IMR-90 (cell line): ENCODE measurements at regions not wholly inside any gene's neighbourhood (a gene's known extent, or its start where the extent isn't known, plus 50 kb on each side); places are given as distances from the start of the nearest gene placed in this dataset.

ENCODE experiments used
- ATAC-seq: fragments of 200-7000 bp; cut with Tn5 transposase; 2 replicates; pipeline ENCODE4 v1.9.1; 2020; ENCODE audit warnings: low read depth, mild to moderate bottlenecking, moderate library complexity
- BruUV-seq: library from RNA; stranded (reverse); fragments of 400-500 nt; replicated peaks from 2 replicates; lab custom pipeline; 2021; lab: Mats Ljungman, UMichigan
- CTCF ChIA-PET: fragments of 300-600 bp; formaldehyde crosslinking; extraction: SDS; loops from one replicate; lab custom pipeline; 2021; ENCODE audit warnings: antibody characterized with exemption; lab: Yijun Ruan, JAX
- POLR2A ChIA-PET: fragments of 300-600 bp; sonication (Branson Sonifier 250); formaldehyde crosslinking; loops from one replicate; lab custom pipeline; 2022; ENCODE audit warnings: antibody characterized with exemption; ENCODE audit not compliant: unreplicated experiment; lab: Charles Lee
- DNase-seq: peaks from one replicate; pipeline ENCODE4 v3.0.0; 2013
- H2AFZ ChIP-seq: replicated peaks from 2 replicates; pipeline ENCODE3; 2013; ENCODE audit warnings: low read length, mild to moderate bottlenecking; ENCODE audit not compliant: poor library complexity
- H2AK5ac ChIP-seq: 2 replicates; pipeline ENCODE4 v1.6.1; 2013; ENCODE audit warnings: low read depth, low read length, inconsistent platforms
- H2AK9ac ChIP-seq: replicated peaks from 2 replicates; pipeline ENCODE3; 2013; ENCODE audit warnings: mild to moderate bottlenecking, low read depth, low read length, moderate library complexity; ENCODE audit not compliant: poor library complexity
- H2BK120ac ChIP-seq: 2 replicates; pipeline ENCODE4 v1.6.1; 2013; ENCODE audit warnings: low read depth, low read length, inconsistent platforms
- H2BK15ac ChIP-seq: 3 replicates; pipeline ENCODE4 v1.6.1; 2013; ENCODE audit warnings: low read depth, low read length, inconsistent platforms
- H2BK20ac ChIP-seq: 2 replicates; pipeline ENCODE4 v1.6.1; 2013; ENCODE audit warnings: low read depth, mild to moderate bottlenecking, inconsistent platforms, low read length, moderate library complexity
- H2BK5ac ChIP-seq: 2 replicates; pipeline ENCODE4 v1.6.1; 2013; ENCODE audit warnings: mild to moderate bottlenecking, low read depth, low read length, inconsistent platforms; ENCODE audit not compliant: poor library complexity, severe bottlenecking
- H3K14ac ChIP-seq: replicated peaks from 2 replicates; pipeline ENCODE4 v1.6.1; 2013; ENCODE audit warnings: low read depth, low read length, inconsistent platforms
- H3K18ac ChIP-seq: 2 replicates; pipeline ENCODE4 v1.6.1; 2013; ENCODE audit warnings: low read depth, low read length, control low read depth
- H3K23ac ChIP-seq: 2 replicates; pipeline ENCODE4 v1.6.1; 2013; ENCODE audit warnings: low read depth, low read length, inconsistent platforms
- H3K27ac ChIP-seq: 2 replicates; pipeline ENCODE4 v1.5.1; 2013; ENCODE audit warnings: mild to moderate bottlenecking, control low read depth, low read length; ENCODE audit not compliant: insufficient read depth
- H3K27me3 ChIP-seq: 2 replicates; pipeline ENCODE4 v1.6.1; 2013; ENCODE audit warnings: low read length; ENCODE audit not compliant: control insufficient read depth, insufficient read depth
- H3K36me3 ChIP-seq: 2 replicates; pipeline ENCODE4 v1.6.1; 2013; ENCODE audit warnings: low read length, mixed read lengths; ENCODE audit not compliant: control insufficient read depth, insufficient read depth
- H3K4ac ChIP-seq: 2 replicates; pipeline ENCODE4 v1.6.1; 2013; ENCODE audit warnings: low read depth, low read length, inconsistent platforms
- H3K4me1 ChIP-seq: 2 replicates; pipeline ENCODE4 v1.6.1; 2013; ENCODE audit warnings: low read length, mixed read lengths; ENCODE audit not compliant: control insufficient read depth, insufficient read depth
- H3K4me2 ChIP-seq: 2 replicates; pipeline ENCODE4 v1.6.1; 2013; ENCODE audit warnings: low read depth, mild to moderate bottlenecking, control low read depth, low read length, moderate library complexity
- H3K4me3 ChIP-seq: 2 replicates; pipeline ENCODE4 v1.5.1; 2013; ENCODE audit warnings: low read depth, mild to moderate bottlenecking, control low read depth, low read length, moderate library complexity; ENCODE audit not compliant: insufficient read depth
- H3K56ac ChIP-seq: 2 replicates; pipeline ENCODE4 v1.6.1; 2013; ENCODE audit warnings: low read length, inconsistent platforms; ENCODE audit not compliant: insufficient read depth; ENCODE audit errors: extremely low read depth
- H3K79me1 ChIP-seq, 2 experiments: 2 replicates each; pipeline ENCODE4 v1.6.1; 2013; ENCODE audit warnings: low read length in 2 of 2, inconsistent platforms in 1 of 2, low read depth in 1 of 2
- H3K9ac ChIP-seq: 2 replicates; pipeline ENCODE4 v1.6.1; 2013; ENCODE audit warnings: low read depth, low read length, control low read depth
- H3K9me1 ChIP-seq: 2 replicates; pipeline ENCODE4 v1.6.1; 2013; ENCODE audit warnings: low read length, inconsistent platforms; ENCODE audit not compliant: insufficient read depth
- H3K9me3 ChIP-seq: 2 replicates; pipeline ENCODE4 v1.6.1; 2013; ENCODE audit warnings: low read length; ENCODE audit not compliant: control insufficient read depth, insufficient read depth
- H4K20me1 ChIP-seq: 2 replicates; pipeline ENCODE4 v1.6.1; 2013; ENCODE audit warnings: low read length, inconsistent platforms; ENCODE audit not compliant: insufficient read depth
- H4K5ac ChIP-seq: 2 replicates; pipeline ENCODE4 v1.6.1; 2013; ENCODE audit warnings: mild to moderate bottlenecking, low read depth, low read length, control low read depth
- H4K8ac ChIP-seq, 2 experiments: 2 replicates each; pipeline ENCODE4 v1.6.1; 2013; ENCODE audit warnings: low read depth in 2 of 2, low read length in 2 of 2, control low read depth in 1 of 2, inconsistent platforms in 1 of 2
- H4K91ac ChIP-seq: 2 replicates; pipeline ENCODE4 v1.6.1; 2013; ENCODE audit warnings: low read depth, low read length, inconsistent platforms; ENCODE audit not compliant: insufficient read depth
- CHD1 ChIP-seq: IDR thresholded peaks from 2 replicates; pipeline ENCODE4 v1.6.1; 2012; ENCODE audit warnings: low read depth, low read length, improper control_type of control experiment
- CTCF ChIP-seq: conservative IDR thresholded peaks from 2 replicates; pipeline ENCODE4 v1.5.1; 2012; ENCODE audit warnings: mild to moderate bottlenecking, low read depth, low read length, improper control_type of control experiment
- ELK1 ChIP-seq: fragments of 150-350 bp; IDR thresholded peaks from 2 replicates; pipeline ENCODE4 v1.6.1; 2016; ENCODE audit warnings: low read depth, mild to moderate bottlenecking, low read length, moderate library complexity, borderline replicate concordance
- FOS ChIP-seq: fragments of 150-350 bp; IDR thresholded peaks from 2 replicates; pipeline ENCODE4 v1.6.1; 2016; ENCODE audit warnings: low read depth, low read length
- MAFK ChIP-seq: IDR thresholded peaks from 2 replicates; pipeline ENCODE4 v1.6.1; 2012; ENCODE audit warnings: low read depth, low read length, improper control_type of control experiment
- POLR2A ChIP-seq: IDR thresholded peaks from 2 replicates; pipeline ENCODE4 v1.6.1; 2012; ENCODE audit warnings: mild to moderate bottlenecking, low read depth, low read length
- RAD21 ChIP-seq: IDR thresholded peaks from 2 replicates; pipeline ENCODE4 v1.6.1; 2012; ENCODE audit warnings: low read length, improper control_type of control experiment
- RFX5 ChIP-seq: IDR thresholded peaks from 2 replicates; pipeline ENCODE4 v1.8.0; 2012; ENCODE audit warnings: low read depth, mild to moderate bottlenecking, low read length, moderate library complexity
- SMC3 ChIP-seq: fragments of 150-350 bp; IDR thresholded peaks from 2 replicates; pipeline ENCODE4 v1.6.1; 2016; ENCODE audit warnings: low read depth, mild to moderate bottlenecking, antibody characterized with exemption, low read length, moderate library complexity
- USF2 ChIP-seq: fragments of 150-350 bp; IDR thresholded peaks from 2 replicates; pipeline ENCODE4 v1.6.1; 2017; ENCODE audit warnings: mild to moderate bottlenecking, antibody characterized with exemption, low read length, low read depth
- WGBS, 2 experiments: methylation state at CpG; one replicate each; pipeline versions ENCODE4 v1.1.5 to v1.1.7; 2013; ENCODE audit warnings: missing lambda C conversion rate in 2 of 2; ENCODE audit not compliant: insufficient read length in 1 of 2; ENCODE audit errors: extremely low coverage in 2 of 2; 5-methylcytosine and 5-hydroxymethylcytosine counted together
- dilution Hi-C: fragments of 300-500 bp; cut with HindIII; formaldehyde crosslinking; loops from one replicate; pipeline ENCODE4 v1.14.3; 2018; ENCODE audit warnings: low sequenced_read_pairs; ENCODE audit not compliant: unreplicated experiment
- in situ Hi-C: fragments of 300-500 bp; cut with MboI; formaldehyde crosslinking; loops from 3 replicates; pipeline ENCODE4 v1.14.3; 2019; ENCODE audit warnings: low sequenced_read_pairs, inconsistent platforms, mixed read lengths
- intact Hi-C: fragments of 100-400 bp; cut with micrococcal nuclease; formaldehyde crosslinking; loops from 2 replicates; pipeline ENCODE4 v1.10.0; 2022

GRCh38 chr6:149261364-149262040 is 56.0 kb upstream of the TAB2 start:
- ATAC-seq (no peak), DNase-seq (no peak)
- ChIA-PET CTCF (interaction anchor here (1.5 kb wide), 1 partner anchor 8 kb away, joined by 3 read pairs; no protein-coding TSS in a partner anchor), POLR2A (no interaction called here)
- Histone ChIP-seq H2AK5ac (no peak overlapping the region), H3K27ac (no peak overlapping the region), H3K36me3 (no peaks in the 10 kb centered on the region), H3K9ac (no peak overlapping the region), H3K79me1 (no peaks in the 10 kb centered on the region), H3K4me3 (no peak overlapping the region), H3K4me1 (no peaks in the 10 kb centered on the region), H2BK15ac (no peak overlapping the region), H4K91ac (no peak overlapping the region), H3K18ac (no peak overlapping the region), H2BK5ac (no peak overlapping the region), H3K56ac (no peak overlapping the region), H2AK9ac (no peak overlapping the region), H2BK20ac (no peak overlapping the region), H3K9me1 (no peaks in the 10 kb centered on the region), H3K4me2 (no peak overlapping the region), H4K20me1 (no peaks in the 10 kb centered on the region), H2AFZ (no peak overlapping the region), H3K9me3 (peaks cover 2% of the 10 kb centered on the region; the same call in 1 of the 2 replicates), H3K14ac (no peak overlapping the region), H3K23ac (no peak overlapping the region), H4K8ac (no peak overlapping the region), H4K5ac (no peak overlapping the region), H3K27me3 (peaks cover 45% of the 10 kb centered on the region), H3K4ac (no peak overlapping the region), H2BK120ac (no peak overlapping the region)
- in situ Hi-C loops: no loop called here
- intact Hi-C loops: no loop called here
- dilution Hi-C loops: no loop called here
- WGBS, 2 experiments: no CpG with 5 or more reads among the region's 4 CpGs
- TF ChIP-seq SMC3 (no peak), MAFK (no peak), RFX5 (no peak), ELK1 (no peak), USF2 (no peak), POLR2A (no peak), FOS (no peak), CTCF (no peak), CHD1 (no peak), RAD21 (no peak)
- BruUV-seq: no TSS peak
